Activated T-helper 1 cell treated with anti-CD3 and anti-CD28 coated beads, Interleukin-12 subunit alpha, Interleukin-12 subunit beta, Interleukin-2, Interleukin-4 antibody, amounts not matched to agents 30 ng/mL and 10 ng/mL and 1 ng/mL, durations not matched to agents 14 hours and 24 hours and 36 hours (primary cell): ENCODE measurements at regions not wholly inside any gene's neighbourhood (a gene's known extent, or its start where the extent isn't known, plus 50 kb on each side); places are given as distances from the start of the nearest gene placed in this dataset.
"Not testable (repeated sequence)": the region's sequence is repeated elsewhere in the genome, so short reads cannot be mapped to it uniquely, and the experiment has no call there.

Experiments
- DNase-seq: peaks from one replicate; pipeline ENCODE4 v3.0.0; 2021; ENCODE audit warnings: low spot score
- H3K27ac Mint-ChIP-seq: one replicate; pipeline ENCODE4 v1.8.0; 2021; ENCODE audit warnings: mild to moderate bottlenecking, mixed read lengths
- H3K27me3 Mint-ChIP-seq: one replicate; pipeline ENCODE4 v1.8.0; 2022; ENCODE audit warnings: mild to moderate bottlenecking, moderate library complexity, mixed read lengths; ENCODE audit not compliant: insufficient read depth
- H3K36me3 Mint-ChIP-seq: one replicate; pipeline ENCODE4 v1.8.0; 2021; ENCODE audit warnings: low read depth, mixed read lengths
- H3K4me1 Mint-ChIP-seq: one replicate; pipeline ENCODE4 v1.8.0; 2021; ENCODE audit warnings: low read depth, mixed read lengths
- H3K4me3 Mint-ChIP-seq: one replicate; pipeline ENCODE4 v1.8.0; 2021; ENCODE audit warnings: mild to moderate bottlenecking, moderate library complexity, mixed read lengths
- H3K9me3 Mint-ChIP-seq: one replicate; pipeline ENCODE4 v1.8.0; 2021; ENCODE audit warnings: mixed read lengths
- intact Hi-C: fragments of 100-400 bp; cut with micrococcal nuclease; formaldehyde crosslinking; loops from one replicate; pipeline ENCODE4 v1.15.1; 2024

GRCh38 chr18:68219274-68219673 lies 495.6 kb downstream of the TMX3 start:
- no peaks in the 10 kb centered on the region for H3K27me3 Mint-ChIP-seq
- no peak for DNase-seq
- no peaks in the 10 kb centered on the region for H3K4me1 Mint-ChIP-seq
- no peaks in the 10 kb centered on the region for H3K9me3 Mint-ChIP-seq
- H3K4me3 Mint-ChIP-seq = no peak overlapping the region
- H3K27ac Mint-ChIP-seq = no peak overlapping the region
- intact Hi-C loops = no loop called here
- H3K36me3 Mint-ChIP-seq = no peaks in the 10 kb centered on the region

GRCh38 chr18:68215931-68216330 lies 499.0 kb downstream of the TMX3 start:
- Mint-ChIP-seq H3K9me3 (no peaks in the 10 kb centered on the region), H3K27ac (no peak overlapping the region), H3K4me1 (no peaks in the 10 kb centered on the region), H3K27me3 (no peaks in the 10 kb centered on the region), H3K36me3 (no peaks in the 10 kb centered on the region), H3K4me3 (no peak overlapping the region)
- intact Hi-C loops = no loop called here
- no peak for DNase-seq

GRCh38 chr18:68186039-68186438 lies 528.9 kb downstream of the TMX3 start:
- Mint-ChIP-seq H3K4me3 (no peak overlapping the region), H3K36me3 (no peaks in the 10 kb centered on the region), H3K27ac (no peak overlapping the region), H3K4me1 (no peaks in the 10 kb centered on the region), H3K27me3 (no peaks in the 10 kb centered on the region), H3K9me3 (no peaks in the 10 kb centered on the region)
- intact Hi-C loops = no loop called here
- DNase-seq = no peak

GRCh38 chr18:68181956-68182355 lies 533.0 kb downstream of the TMX3 start:
- intact Hi-C loops = no loop called here
- no peak overlapping the region for H3K27ac Mint-ChIP-seq
- H3K9me3 Mint-ChIP-seq = no peaks in the 10 kb centered on the region

GRCh38 chr18:68179811-68180210 lies 535.1 kb downstream of the TMX3 start:
- no peak overlapping the region for H3K27ac Mint-ChIP-seq
- H3K4me3 Mint-ChIP-seq = no peak overlapping the region
- H3K27me3 Mint-ChIP-seq = no peaks in the 10 kb centered on the region
- no peak for DNase-seq
- intact Hi-C loops = loop anchor here (10.0 kb wide), 1 partner anchor 65 kb away; no protein-coding TSS in a partner anchor
- no peaks in the 10 kb centered on the region for H3K9me3 Mint-ChIP-seq
- no peaks in the 10 kb centered on the region for H3K36me3 Mint-ChIP-seq
- H3K4me1 Mint-ChIP-seq = no peaks in the 10 kb centered on the region

More at GRCh38 chr18:68181956-68182355, 533.0 kb downstream of the TMX3 start:
- H3K36me3 Mint-ChIP-seq = no peaks in the 10 kb centered on the region
- H3K27me3 Mint-ChIP-seq = no peaks in the 10 kb centered on the region
- no peak overlapping the region for H3K4me3 Mint-ChIP-seq
- no peaks in the 10 kb centered on the region for H3K4me1 Mint-ChIP-seq
- DNase-seq = no peak

GRCh38 chr18:68178921-68179320 lies 536.0 kb downstream of the TMX3 start:
- H3K4me3 Mint-ChIP-seq = no peak overlapping the region
- no peaks in the 10 kb centered on the region for H3K4me1 Mint-ChIP-seq
- DNase-seq = no peak
- no peaks in the 10 kb centered on the region for H3K9me3 Mint-ChIP-seq
- no peaks in the 10 kb centered on the region for H3K36me3 Mint-ChIP-seq
- H3K27me3 Mint-ChIP-seq = no peaks in the 10 kb centered on the region
- H3K27ac Mint-ChIP-seq = no peak overlapping the region
- intact Hi-C loops = loop anchor here (10.0 kb wide), 1 partner anchor 64 kb away; no protein-coding TSS in a partner anchor

- intact Hi-C loops = loop anchor here (10.0 kb wide), 1 partner anchor 63 kb away; no protein-coding TSS in a partner anchor
- no peaks in the 10 kb centered on the region for H3K27me3 Mint-ChIP-seq
- DNase-seq = no peak
- H3K27ac Mint-ChIP-seq = no peak overlapping the region
- no peak overlapping the region for H3K4me3 Mint-ChIP-seq
- no peaks in the 10 kb centered on the region for H3K9me3 Mint-ChIP-seq
- H3K4me1 Mint-ChIP-seq = no peaks in the 10 kb centered on the region
- H3K36me3 Mint-ChIP-seq = no peaks in the 10 kb centered on the region
These were observed 536.9 kb downstream of the TMX3 start for GRCh38 chr18:68177807-68178702.

- H3K4me1 Mint-ChIP-seq = no peaks in the 10 kb centered on the region
- no peaks in the 10 kb centered on the region for H3K9me3 Mint-ChIP-seq
- intact Hi-C loops = loop anchor here (10.0 kb wide), 1 partner anchor 62 kb away; no protein-coding TSS in a partner anchor
- H3K27ac Mint-ChIP-seq = no peak overlapping the region
- DNase-seq = no peak
- H3K4me3 Mint-ChIP-seq = no peak overlapping the region
- H3K36me3 Mint-ChIP-seq = no peaks in the 10 kb centered on the region
- no peaks in the 10 kb centered on the region for H3K27me3 Mint-ChIP-seq
These were observed 538.0 kb downstream of the TMX3 start for GRCh38 chr18:68176901-68177300.

GRCh38 chr18:68172842-68173549 lies 541.9 kb downstream of the TMX3 start:
- DNase-seq = no peak
- Mint-ChIP-seq H3K27ac (no peak overlapping the region), H3K27me3 (no peaks in the 10 kb centered on the region), H3K9me3 (no peaks in the 10 kb centered on the region), H3K36me3 (no peaks in the 10 kb centered on the region), H3K4me3 (no peak overlapping the region), H3K4me1 (no peaks in the 10 kb centered on the region)
- intact Hi-C loops = loop anchor here (10.0 kb wide), 1 partner anchor 58 kb away; no protein-coding TSS in a partner anchor

- Mint-ChIP-seq H3K4me1 (no peaks in the 10 kb centered on the region), H3K27ac (no peak overlapping the region), H3K36me3 (no peaks in the 10 kb centered on the region), H3K4me3 (no peak overlapping the region), H3K27me3 (no peaks in the 10 kb centered on the region), H3K9me3 (no peaks in the 10 kb centered on the region)
- intact Hi-C loops = no loop called here
- DNase-seq = no peak
These were observed 550.0 kb downstream of the TMX3 start for GRCh38 chr18:68164909-68165308.

- H3K4me3 Mint-ChIP-seq, DNase-seq, H3K27me3 Mint-ChIP-seq, H3K27ac Mint-ChIP-seq, H3K9me3 Mint-ChIP-seq, H3K4me1 Mint-ChIP-seq, intact Hi-C loops, H3K36me3 Mint-ChIP-seq: not testable (repeated sequence)
These were observed 561.1 kb downstream of the TMX3 start for GRCh38 chr18:68153821-68154220.

- no peaks in the 10 kb centered on the region for H3K27me3 Mint-ChIP-seq
- H3K36me3 Mint-ChIP-seq = no peaks in the 10 kb centered on the region
These were observed 562.1 kb downstream of the TMX3 start for GRCh38 chr18:68152770-68153169.

GRCh38 chr18:68150961-68151360 lies 563.9 kb downstream of the TMX3 start:
- Mint-ChIP-seq H3K27me3 (no peaks in the 10 kb centered on the region), H3K27ac (no peak overlapping the region), H3K4me3 (no peak overlapping the region), H3K4me1 (no peaks in the 10 kb centered on the region), H3K36me3 (no peaks in the 10 kb centered on the region), H3K9me3 (no peaks in the 10 kb centered on the region)
- DNase-seq = no peak
- intact Hi-C loops = no loop called here

More at GRCh38 chr18:68152770-68153169, 562.1 kb downstream of the TMX3 start:
- no peaks in the 10 kb centered on the region for H3K9me3 Mint-ChIP-seq
- no peak for DNase-seq
- H3K27ac Mint-ChIP-seq = no peak overlapping the region
- H3K4me1 Mint-ChIP-seq = no peaks in the 10 kb centered on the region
- intact Hi-C loops = no loop called here
- H3K4me3 Mint-ChIP-seq = no peak overlapping the region
